Activated CD4-positive, alpha-beta T cell treated with anti-CD3 and anti-CD28 coated beads, Interleukin-2, Interleukin-6, amounts not matched to agents 100 ng/mL and 50 ng/mL, durations not matched to agents 16 hours and 8 hours (primary cell): ENCODE measurements at regions not wholly inside any gene's neighbourhood (a gene's known extent, or its start where the extent isn't known, plus 50 kb on each side); places are given as distances from the start of the nearest gene placed in this dataset.
"Not testable (repeated sequence)": the region's sequence is repeated elsewhere in the genome, so short reads cannot be mapped to it uniquely, and the experiment has no call there.

Experiments used
- DNase-seq: peaks from one replicate; pipeline ENCODE4 v3.0.0-alpha.2; 2020

DNA sequence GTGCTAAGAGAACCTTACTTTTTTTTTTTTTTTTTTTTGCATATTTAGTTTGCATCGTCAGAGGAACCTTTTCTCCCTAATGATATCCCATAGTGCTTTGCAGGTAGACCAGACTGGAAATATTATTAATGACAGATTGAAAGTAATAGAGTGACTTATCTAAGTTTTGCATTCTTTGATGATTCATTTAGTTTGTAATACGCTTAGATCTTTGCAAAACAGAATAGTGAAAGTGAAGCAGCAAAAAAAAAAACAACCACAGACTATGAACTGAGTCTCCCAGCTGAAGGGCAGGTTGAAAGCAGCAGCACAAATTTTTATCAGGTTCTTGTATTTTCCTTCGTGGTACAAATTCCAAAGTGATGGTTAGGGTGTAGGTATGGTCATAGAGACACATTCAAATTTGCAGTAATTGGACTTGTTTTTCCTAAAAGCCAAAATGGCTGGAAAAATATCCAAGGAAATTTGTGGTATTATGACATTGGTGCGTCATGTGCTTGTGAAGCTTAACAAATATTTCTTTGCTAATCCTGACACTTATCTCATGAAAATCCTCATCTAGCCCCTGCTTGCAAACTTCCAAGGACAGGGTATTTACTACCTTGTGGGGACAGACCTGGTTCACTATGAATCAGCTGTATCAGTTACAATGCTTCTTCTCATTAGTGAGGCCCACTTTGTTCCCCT, 81.8 kb upstream of the CREB5 start:
- no peak for DNase-seq

DNA sequence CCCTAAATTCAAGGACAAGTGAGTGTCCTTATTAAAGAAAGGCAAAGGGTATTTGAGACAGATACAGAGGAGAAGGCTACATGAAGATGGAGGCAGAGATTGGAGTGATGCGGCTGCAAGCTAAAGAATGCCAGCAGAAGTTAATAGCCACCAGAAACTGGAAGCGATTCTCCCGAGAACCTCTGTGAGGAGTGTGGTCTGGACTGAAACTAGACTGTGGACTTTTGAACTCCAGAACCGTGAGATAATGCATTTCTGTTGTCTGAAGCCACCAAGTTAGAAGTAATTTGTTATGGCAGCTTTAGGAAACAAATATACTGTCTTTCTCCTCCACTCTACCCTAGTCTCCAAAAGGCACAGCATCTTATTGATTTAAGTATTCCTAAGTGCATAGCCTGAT, 80.3 kb upstream of the CREB5 start:
- no peak for DNase-seq

DNA sequence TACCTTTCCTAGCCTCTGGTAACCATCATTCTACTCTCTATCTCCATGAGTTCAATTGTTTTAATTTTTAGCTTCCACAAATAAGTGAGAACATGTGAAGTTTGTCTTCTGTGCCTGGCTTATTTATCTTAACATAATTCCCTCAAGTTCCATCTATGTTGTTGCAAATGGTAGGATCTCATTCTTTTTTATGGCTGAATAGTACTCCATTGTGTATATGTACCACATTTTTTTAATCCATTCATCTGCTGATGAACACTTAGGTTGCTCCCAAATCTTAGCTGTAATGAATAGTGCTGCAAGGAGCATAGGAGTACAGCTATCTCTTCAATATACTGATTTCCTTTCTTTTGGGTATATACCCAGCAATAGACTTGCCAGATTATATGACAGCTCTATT, 78.8 kb upstream of the CREB5 start:
- not testable (repeated sequence) for DNase-seq

DNA sequence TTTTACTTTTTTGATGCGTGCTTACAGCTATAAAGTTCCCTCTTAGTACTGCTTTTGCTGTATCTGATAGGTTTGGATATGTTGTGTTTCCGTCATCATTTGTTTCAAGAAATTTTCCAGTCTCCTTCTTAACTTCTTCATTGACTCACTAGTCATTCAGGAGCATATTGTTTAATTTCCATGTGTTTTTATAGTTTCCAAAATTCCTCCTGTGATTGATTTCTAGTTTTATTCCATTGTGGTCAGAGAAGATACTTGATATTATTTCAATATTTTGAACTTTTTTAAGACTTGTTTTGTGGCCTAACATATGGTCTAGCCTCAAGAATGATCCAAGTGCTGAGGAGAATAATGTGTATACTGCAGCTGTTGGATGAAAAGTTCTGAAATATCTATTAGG, 75.5 kb upstream of the CREB5 start:
- DNase-seq = no peak

DNA sequence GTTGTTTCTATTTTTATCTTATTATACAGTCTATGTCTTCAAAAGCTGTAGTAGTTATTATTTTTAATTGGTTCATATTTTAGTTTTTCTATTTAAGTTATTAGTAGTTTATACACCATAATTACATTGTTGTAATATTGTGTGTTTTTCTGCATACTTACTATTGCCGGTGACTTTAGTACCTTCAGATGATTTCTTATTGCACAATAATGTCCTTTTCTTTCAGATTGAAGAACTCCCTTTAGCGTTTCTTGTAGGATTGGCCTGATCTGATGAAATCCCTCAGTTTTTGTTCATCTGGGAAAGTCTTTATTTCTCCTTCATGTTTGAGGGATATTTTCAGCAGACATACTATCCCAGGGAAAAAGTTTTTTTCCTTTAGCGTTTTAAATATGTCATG, 74.3 kb upstream of the CREB5 start:
- DNase-seq = no peak

DNA sequence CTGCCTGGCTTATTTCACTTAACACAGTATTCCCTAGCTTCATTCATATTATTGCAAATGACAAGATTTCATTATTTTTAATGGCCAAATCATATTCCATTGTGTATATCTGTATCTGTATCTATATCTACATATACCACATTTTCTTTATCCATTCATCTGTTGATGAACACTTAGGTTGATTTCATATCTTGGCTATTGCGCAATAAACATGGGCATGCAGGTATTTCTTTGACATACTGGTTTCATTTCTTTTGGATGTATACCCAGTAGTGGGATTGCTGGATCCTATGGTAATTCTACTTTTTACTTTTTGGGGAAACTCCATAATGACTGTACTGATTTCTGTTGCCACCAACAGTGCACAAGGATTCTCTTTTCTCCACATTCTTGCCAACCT, 68.9 kb upstream of the CREB5 start:
- no peak for DNase-seq

DNA sequence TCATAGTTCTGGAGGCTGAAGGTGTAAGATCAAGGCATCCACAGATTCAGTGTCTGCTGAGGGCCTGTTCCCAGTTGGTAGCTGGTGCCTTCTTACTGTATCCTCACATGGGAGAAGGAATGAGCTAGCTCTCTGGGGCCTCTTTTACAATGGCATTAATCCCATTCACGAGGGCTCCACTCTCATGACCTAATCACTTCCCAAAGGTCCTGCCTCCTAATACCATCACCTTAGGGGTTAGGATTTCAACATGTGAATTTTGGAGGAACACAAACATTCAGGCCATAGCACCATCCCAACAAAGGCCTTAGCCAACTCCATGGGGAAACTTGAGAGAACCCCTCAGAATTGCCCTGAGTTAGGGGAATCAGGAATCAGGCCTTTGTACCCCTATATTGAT, 66.1 kb upstream of the CREB5 start:
- DNase-seq = no peak

DNA sequence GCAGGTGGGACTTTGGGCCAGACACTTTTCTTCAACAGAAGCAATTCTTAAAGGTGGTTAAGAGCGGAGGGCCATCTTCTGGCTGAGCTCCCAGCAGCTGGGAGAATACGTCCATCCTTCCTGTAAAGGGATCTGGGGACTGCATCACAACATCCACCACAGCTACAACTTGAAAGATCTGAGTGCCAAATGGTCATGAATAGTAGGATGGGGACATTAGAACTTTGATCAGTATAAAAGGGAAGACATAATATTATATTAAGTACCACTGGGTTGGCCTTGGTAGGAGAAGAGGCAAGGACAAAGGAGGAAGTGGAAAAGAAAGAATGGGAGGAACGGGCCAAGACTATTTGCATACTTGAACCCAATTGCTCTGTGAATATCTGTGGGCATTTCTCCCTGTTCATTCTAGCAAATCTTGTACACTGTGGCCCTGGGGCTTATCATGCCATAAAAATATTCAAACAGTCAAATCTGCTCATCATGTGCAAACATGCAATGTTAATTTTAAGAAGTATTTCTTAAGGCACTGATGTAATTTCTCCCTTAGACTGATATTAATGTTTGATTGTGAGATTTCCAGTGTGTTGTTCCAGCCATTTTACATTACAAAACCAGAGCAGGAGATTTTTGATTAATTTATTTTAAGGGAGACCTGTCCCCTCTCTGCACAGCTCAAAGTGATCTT, 65.5 kb upstream of the CREB5 start:
- no peak for DNase-seq

DNA sequence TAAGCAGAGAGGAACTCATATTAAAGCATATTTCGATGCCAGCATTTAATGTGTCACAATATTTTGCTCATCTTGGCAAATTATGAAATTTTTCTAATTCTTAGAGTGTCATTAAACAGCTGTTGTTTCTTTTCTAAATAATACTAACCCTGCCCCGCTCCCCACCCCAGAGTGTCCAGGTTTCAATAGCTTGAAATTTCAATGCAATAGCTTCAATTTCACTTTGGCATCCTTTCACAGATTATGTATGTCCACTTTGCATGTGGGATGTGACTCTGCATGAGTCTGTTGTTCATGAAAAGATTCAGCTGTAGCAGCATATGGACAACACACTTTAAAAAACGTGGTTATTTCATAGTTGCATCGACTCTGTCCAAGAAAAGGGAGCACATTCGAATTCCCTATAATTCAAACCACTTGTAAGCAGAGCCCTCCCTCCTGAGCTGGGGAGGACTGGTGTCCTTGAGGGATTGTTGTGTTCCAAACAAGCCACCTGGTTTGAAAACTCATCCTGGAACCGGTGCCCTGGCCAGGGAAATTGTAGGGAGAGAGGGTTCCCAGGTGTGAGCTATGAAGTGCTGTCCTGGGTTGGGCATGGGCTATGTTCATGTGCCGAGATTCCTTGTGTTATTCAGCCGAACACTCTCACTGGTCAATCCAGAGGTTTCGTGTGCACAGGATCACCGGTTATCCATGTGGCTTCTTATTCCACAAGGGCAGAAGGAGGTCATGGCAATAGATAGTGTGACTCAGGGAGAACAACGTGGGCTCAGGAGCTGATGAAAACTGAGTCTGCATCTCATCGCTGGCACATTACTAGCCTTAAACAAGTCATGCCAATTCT, 64.6 kb upstream of the CREB5 start:
- DNase-seq = no peak

DNA sequence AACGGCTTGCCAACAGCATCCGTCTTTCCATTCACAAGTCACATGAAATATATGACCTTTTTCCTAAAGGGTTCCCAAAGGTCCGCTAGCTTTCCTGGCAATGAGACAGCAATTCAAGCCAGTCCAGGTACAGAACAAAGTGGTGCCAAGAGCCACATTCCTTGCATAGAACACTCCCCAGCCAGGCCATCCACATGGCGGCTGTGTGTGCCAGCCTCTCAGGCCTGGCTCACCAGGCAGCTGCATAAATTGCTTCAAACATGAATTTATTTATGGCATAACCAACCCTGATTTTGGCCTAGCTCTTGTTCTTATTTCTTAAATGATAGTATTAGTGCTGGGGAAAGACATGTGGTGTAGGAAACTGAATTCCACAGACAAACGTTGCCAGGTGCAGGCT, 63.7 kb upstream of the CREB5 start:
- no peak for DNase-seq

DNA sequence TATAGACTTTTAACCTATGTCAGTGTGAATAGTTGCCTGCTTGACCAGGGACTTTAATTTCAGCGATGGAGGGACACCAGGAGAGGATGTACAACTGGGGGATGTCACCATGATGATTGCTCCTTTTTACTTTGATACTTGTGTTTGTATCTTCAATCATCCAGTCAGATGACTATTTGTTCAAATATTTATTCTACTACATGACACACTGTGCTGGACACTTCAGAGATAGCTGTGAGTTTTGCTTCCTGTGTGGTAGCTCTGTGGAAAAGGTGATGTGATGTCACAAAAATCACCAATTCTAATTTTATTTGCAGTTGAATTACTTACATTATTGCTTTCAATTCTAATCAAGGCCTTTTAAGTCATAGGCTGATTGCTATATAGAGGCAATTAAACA, 62.7 kb upstream of the CREB5 start:
- no peak for DNase-seq

DNA sequence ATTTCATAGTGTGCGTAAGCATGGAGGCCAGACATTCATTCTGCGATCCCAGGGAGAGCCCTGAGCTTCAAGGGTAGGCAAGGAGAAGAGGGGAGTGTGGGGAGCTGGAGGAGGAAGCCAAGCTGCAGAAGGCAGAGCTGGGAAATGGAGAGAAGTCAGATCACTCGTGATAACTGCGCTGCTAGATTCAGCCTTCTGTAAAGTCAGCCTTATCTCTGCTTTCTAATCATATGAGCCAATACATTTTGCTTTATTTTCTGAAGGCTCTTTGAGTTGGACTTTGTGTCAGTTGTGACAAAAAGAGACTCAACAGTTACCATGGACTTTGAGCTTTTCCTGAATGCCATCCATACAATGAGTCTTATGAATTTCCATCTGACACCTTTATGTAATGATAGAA, 61.7 kb upstream of the CREB5 start:
- no peak for DNase-seq

DNA sequence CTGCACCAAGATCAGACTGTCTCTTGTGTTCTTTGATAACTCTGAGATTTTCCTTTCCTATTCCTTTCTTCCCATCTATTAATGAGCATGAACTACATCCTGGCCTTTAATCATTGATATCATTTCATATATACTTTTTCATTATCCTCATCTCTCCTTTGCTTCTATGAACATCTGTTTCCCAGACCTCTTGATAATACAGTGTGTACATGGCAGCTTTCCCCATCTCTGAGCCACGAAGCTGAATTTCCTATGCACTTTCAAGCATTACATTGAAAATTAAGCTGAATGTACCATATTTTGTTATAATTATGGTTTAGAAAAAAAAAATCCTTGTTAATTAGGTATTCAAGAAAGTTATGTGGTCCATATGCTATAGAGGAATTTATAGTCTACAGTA, 60.9 kb upstream of the CREB5 start:
- DNase-seq = no peak

DNA sequence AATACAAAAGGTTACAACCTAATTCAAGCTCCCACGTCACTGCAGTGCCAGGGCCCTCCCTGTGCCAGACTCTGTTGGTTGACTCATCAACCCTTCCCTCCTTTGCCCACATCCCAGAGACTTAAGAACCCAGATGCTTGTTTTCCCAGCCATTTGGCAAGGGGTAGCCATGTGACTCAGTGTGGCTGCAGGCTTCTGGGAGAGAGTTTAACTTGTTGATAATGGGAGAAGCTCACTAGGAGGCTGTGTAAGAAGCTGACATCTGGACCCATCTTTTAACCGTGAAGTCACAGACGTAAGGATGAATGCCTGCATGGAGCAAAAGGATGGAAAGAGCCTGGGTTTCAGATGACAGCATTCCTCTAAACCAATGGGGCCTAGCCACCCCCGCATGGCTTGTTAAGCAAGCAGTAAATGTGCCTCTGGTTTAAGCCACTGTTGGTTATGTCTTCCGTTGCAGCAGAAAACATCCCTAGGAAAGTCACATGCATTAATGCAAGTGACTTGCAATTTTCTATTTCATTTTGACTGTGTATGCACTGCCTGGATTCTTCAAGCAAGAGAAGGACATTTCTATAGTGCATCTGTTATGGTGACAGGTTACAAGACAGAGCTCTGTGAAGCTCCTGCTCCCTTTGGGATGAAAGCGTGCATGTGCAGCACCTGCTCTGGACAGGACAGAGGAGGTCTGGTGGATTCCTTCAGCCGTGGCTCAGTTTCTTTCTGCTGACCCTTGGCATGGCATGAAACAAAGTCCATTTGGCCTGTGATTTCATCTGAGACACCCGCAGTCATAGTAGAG, 57.5 kb upstream of the CREB5 start:
- DNase-seq = no peak

DNA sequence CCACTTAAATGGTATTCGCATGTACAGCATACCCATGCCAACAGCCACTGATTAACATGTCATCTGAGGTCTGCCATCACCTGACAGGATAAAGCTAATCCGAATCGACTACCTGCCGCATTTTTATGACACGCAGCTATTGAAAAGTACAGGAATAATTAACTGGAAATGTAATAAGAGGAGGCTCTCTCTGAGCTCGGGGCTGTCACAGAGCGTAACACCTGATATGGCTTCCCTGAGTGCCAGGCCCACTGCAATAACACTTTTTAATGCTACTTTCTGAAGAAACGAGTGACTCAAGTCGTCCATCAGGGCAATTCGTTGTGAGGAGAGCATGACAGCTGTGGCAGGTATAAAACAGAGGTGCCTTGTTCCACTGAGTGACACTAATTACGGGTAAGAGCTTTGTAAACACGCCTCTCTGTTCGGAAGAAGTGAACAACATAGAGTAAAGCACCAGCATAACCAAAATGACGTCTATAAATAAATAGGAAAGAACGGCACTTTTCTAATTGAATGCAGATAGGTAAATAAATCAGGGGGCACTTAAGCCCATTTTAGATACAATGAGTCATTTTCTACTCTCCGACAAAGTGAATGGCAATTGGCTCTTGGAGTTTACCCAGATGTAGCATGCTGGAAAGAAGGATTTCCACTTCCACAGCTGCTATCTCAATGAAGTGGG, 56.5 kb upstream of the CREB5 start:
- DNase-seq = no peak

DNA sequence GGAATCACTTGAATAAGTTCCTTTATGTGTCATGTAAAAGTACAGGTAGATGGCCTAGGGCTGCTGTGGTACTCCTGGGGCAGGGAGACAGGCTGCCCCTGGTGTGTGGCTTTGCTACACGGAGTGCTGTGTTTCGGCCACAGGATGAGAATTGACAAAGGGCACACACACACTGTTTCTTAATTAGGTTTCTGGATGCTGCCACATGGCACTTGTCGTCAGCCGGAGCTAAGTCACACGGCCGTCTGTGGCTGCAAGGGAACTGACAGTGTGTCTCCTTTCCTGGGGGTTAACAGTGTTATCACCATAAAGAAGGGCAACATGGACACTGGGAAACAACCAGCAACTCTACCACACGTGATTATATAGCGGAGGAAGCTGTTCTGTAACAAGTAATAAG, 55.7 kb upstream of the CREB5 start:
- DNase-seq = no peak

DNA sequence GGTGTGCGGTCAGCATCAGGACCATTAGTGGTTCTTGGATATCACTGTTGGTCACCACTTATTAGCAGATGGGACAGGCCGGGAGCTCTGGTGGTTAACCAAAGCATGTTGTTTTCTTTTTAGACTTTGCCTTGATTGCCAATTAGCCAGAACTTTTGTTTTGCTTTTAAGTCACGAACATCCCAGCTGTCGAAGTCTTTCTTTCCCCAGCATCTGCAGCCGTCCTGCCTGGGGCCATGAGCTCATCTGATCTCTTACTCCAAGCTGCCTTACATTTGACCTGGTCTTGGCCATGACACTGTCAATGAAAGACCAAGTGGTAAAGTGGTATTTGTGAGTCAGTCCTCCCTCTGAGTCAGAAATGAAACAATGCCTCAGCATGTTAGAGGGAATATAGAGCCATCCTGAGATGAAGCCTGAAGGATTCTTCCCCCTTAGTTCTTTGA, 53.9 kb upstream of the CREB5 start:
- DNase-seq = no peak

DNA sequence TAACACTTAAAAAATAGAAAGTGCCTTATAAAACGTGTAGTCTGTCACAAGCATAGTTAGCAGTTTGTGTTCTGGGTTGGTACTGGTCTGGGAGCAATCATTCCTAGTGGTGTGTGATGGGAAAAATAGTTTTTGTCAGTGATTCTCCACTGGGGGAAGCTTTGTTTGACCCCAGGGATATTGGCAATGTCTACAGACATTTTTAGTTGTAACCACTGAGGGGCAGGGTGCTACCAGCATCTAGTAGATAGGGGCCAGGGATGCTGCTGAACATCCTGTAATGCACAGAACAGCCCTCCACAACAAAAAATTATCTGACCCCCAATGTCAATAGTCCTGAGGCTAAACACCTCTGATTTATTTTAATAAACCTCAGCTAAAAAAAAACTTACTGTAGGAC, 51.6 kb upstream of the CREB5 start:
- no peak for DNase-seq

DNA sequence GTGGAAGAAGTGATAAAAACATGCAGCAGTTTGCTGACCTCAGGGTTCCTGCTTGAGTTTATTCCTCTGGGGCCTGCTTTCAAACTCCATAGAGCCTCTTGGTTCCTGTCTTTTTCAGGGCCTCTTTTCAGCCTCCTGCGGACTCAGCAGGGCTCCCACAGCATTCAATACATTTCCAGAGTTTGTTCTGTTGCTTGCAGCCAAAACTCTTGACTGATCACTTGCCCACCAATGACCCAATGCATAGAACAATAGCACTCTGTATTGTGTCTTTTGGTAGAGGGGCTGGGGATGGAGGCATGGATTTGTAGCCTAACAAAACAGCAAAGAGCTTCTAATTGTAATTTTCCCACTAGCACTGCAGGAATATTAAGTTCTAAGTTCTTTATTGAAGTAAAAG, 50.8 kb upstream of the CREB5 start:
- no peak for DNase-seq

DNA sequence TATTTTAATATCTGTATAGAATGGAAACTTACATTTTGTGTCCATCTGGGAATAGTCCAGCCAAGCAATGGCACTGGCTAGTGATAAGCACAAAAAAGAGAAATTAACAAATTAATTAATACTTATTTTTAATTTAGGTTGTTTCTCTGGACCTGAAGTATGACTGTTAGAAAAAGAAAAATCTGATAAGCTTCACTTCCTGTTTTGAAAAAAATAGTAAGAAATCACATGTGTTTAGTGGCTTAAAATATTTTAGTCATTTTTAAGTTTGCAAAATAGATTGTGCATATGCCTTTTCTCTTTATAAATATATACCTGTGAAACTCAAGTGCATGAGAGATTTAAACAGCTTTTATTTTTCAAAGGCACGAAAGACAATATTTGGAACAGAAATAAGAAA, 50.1 kb upstream of the CREB5 start:
- no peak for DNase-seq
